HCT116 (cell line): ENCODE measurements at regions not wholly inside any gene's neighbourhood (a gene's known extent, or its start where the extent isn't known, plus 50 kb on each side); places are given as distances from the start of the nearest gene placed in this dataset.

Experiments
- ATAC-seq: fragments of 200-7000 bp; cut with Tn5 transposase; 2 replicates; pipeline ENCODE4 v1.9.1; 2020; ENCODE audit warnings: mild to moderate bottlenecking, moderate library complexity
- BruUV-seq: library from RNA; stranded (reverse); fragments of 400-500 nt; replicated peaks from 2 replicates; lab custom pipeline; 2021; lab: Mats Ljungman, UMichigan
- CTCF ChIA-PET: fragments of 300-600 bp; sonication (Branson Sonifier 250); formaldehyde crosslinking; loops from one replicate; lab custom pipeline; 2021; ENCODE audit warnings: antibody characterized with exemption; lab: Charles Lee
- POLR2A ChIA-PET: fragments of 300-600, 350-600 bp; sonication (Branson Sonifier 250); formaldehyde crosslinking; loops from one replicate; lab custom pipeline; 2021; ENCODE audit warnings: antibody characterized with exemption; lab: Charles Lee
- RAD21 ChIA-PET, 2 experiments: fragments of 300-600 bp; sonication (Branson Sonifier 250); formaldehyde crosslinking; loops; one replicate each; lab custom pipeline; 2023; ENCODE audit warnings: low total read pairs in 2 of 2; ENCODE audit not compliant: uncharacterized antibody in 2 of 2, unreplicated experiment in 2 of 2, low non-redundant PET in 1 of 2; lab: Charles Lee
- DNase-seq: peaks from one replicate; pipeline ENCODE4 v3.0.0-alpha.2; 2010; ENCODE audit warnings: low read depth, low spot score
- H2AFZ ChIP-seq: fragments of 200-600 bp; shearing (Covaris generic), sonication (generic); 2 replicates; pipeline ENCODE4 v1.6.1; 2017; ENCODE audit warnings: low read depth, mixed run types, mixed read lengths, antibody characterized with exemption, low read length; ENCODE audit not compliant: poor library complexity, severe bottlenecking
- H3K27ac ChIP-seq: 2 replicates; pipeline ENCODE4 v1.5.1; 2012; ENCODE audit warnings: low read depth, low read length
- H3K27me3 ChIP-seq: fragments of 200-600 bp; sonication (generic); 2 replicates; pipeline ENCODE4 v1.6.1; 2016; ENCODE audit warnings: mixed run types, low read length, mixed read lengths; ENCODE audit not compliant: insufficient read depth
- H3K36me3 ChIP-seq, 2 experiments: fragments of 200-500 bp in 1 of 2; fragments of 200-600 bp in 1 of 2; sonication (Bioruptor generic) in 1 of 2; sonication (generic) in 1 of 2; 2 replicates each; pipeline versions ENCODE4 v1.5.1 to v1.6.1; 2014 to 2016; ENCODE audit warnings: low read length in 2 of 2, inconsistent platforms in 1 of 2, mixed read lengths in 1 of 2, mixed run types in 1 of 2; ENCODE audit not compliant: insufficient read depth in 2 of 2, control insufficient read depth in 1 of 2
- H3K4me1 ChIP-seq, 2 experiments: fragments of 200-600 bp in 1 of 2; sonication (generic) in 1 of 2; 2 replicates each; pipeline versions ENCODE4 v1.5.1 to v1.6.1; 2012 to 2017; ENCODE audit warnings: low read length in 2 of 2, inconsistent platforms in 1 of 2, mild to moderate bottlenecking in 1 of 2, mixed read lengths in 1 of 2, mixed run types in 1 of 2, moderate library complexity in 1 of 2; ENCODE audit not compliant: insufficient read depth in 2 of 2, control insufficient read depth in 1 of 2
- H3K4me2 ChIP-seq: fragments of 200-600 bp; sonication (generic); 2 replicates; pipeline ENCODE4 v1.6.1; 2017; ENCODE audit warnings: mixed run types, low read length, mixed read lengths
- H3K4me3 ChIP-seq, 2 experiments: fragments of 200-600 bp in 1 of 2; sonication (generic) in 1 of 2; replicated peaks in 1 of 2; 2 replicates each; pipeline ENCODE4 v1.5.1; 2011 to 2016; ENCODE audit warnings: low read length in 2 of 2, control low read depth in 1 of 2, low read depth in 1 of 2, mild to moderate bottlenecking in 1 of 2, mixed read lengths in 1 of 2, mixed run types in 1 of 2
- H3K79me2 ChIP-seq: fragments of 200-600 bp; sonication (generic); 2 replicates; pipeline ENCODE4 v1.6.1; 2017; ENCODE audit warnings: mild to moderate bottlenecking, mixed run types, low read length, moderate library complexity, mixed read lengths; ENCODE audit not compliant: insufficient read depth
- H3K9ac ChIP-seq: fragments of 200-600 bp; sonication (generic); 2 replicates; pipeline ENCODE4 v1.6.1; 2016; ENCODE audit warnings: low read length, mixed read lengths
- H3K9me2 ChIP-seq: fragments of 200-600 bp; sonication (generic), shearing (Covaris generic); 2 replicates; pipeline ENCODE4 v1.6.1; 2017; ENCODE audit warnings: mixed run types, mild to moderate bottlenecking, moderate library complexity; ENCODE audit not compliant: insufficient read depth
- H3K9me3 ChIP-seq, 2 experiments: fragments of 200-500 bp in 1 of 2; fragments of 200-600 bp in 1 of 2; sonication (Bioruptor generic) in 1 of 2; sonication (generic) in 1 of 2; 2 replicates each; pipeline ENCODE4 v1.6.1; 2014 to 2017; ENCODE audit warnings: low read length in 2 of 2, mixed read lengths in 2 of 2, inconsistent platforms in 1 of 2, low read depth in 1 of 2, mild to moderate bottlenecking in 1 of 2, mixed run types in 1 of 2, moderate library complexity in 1 of 2; ENCODE audit not compliant: control insufficient read depth in 1 of 2, insufficient read depth in 1 of 2
- H4K20me1 ChIP-seq: fragments of 200-600 bp; sonication (generic), shearing (Covaris generic); 2 replicates; pipeline ENCODE4 v1.6.1; 2017; ENCODE audit warnings: mixed run types, mild to moderate bottlenecking, moderate library complexity; ENCODE audit not compliant: insufficient read depth
- CBX3 ChIP-seq: IDR thresholded peaks from 2 replicates; pipeline ENCODE4 v1.6.1; 2012; ENCODE audit warnings: low read depth
- CEBPB ChIP-seq: IDR thresholded peaks from 2 replicates; pipeline ENCODE4 v1.6.1; 2012; ENCODE audit warnings: low read depth
- ELF1 ChIP-seq: IDR thresholded peaks from 2 replicates; pipeline ENCODE4 v1.6.1; 2012; ENCODE audit warnings: low read depth, borderline replicate concordance
- EZH2 ChIP-seq: fragments of 200-600 bp; sonication (generic); IDR thresholded peaks from 2 replicates; pipeline ENCODE4 v1.6.1; 2017; ENCODE audit warnings: antibody characterized with exemption, mixed run types
- EZH2phosphoT487 ChIP-seq: fragments of 200-600 bp; IDR thresholded peaks from 2 replicates; pipeline ENCODE4 v1.6.1; 2018; ENCODE audit warnings: antibody characterized with exemption, borderline replicate concordance
- FOSL1 ChIP-seq: IDR thresholded peaks from 2 replicates; pipeline ENCODE4 v1.6.1; 2012; ENCODE audit warnings: low read depth
- JUND ChIP-seq: IDR thresholded peaks from 2 replicates; pipeline ENCODE4 v1.6.1; 2012
- POLR2A ChIP-seq: IDR thresholded peaks from 2 replicates; pipeline ENCODE4 v1.7.0; 2011; ENCODE audit warnings: borderline replicate concordance; ENCODE audit not compliant: insufficient read depth, insufficient read length; ENCODE audit errors: extremely low read depth
- POLR2AphosphoS5 ChIP-seq: IDR thresholded peaks from 2 replicates; pipeline ENCODE4 v1.6.1; 2011; ENCODE audit warnings: mild to moderate bottlenecking, low read depth, low read length, moderate library complexity
- SIN3A ChIP-seq: IDR thresholded peaks from 2 replicates; pipeline ENCODE4 v1.6.1; 2012; ENCODE audit warnings: low read depth
- SP1 ChIP-seq: IDR thresholded peaks from 2 replicates; pipeline ENCODE4 v1.6.1; 2012; ENCODE audit warnings: low read depth
- SRF ChIP-seq: IDR thresholded peaks from 2 replicates; pipeline ENCODE4 v1.6.1; 2012; ENCODE audit warnings: low read depth
- TCF7L2 ChIP-seq: IDR thresholded peaks from 2 replicates; pipeline ENCODE4 v1.7.0; 2011; ENCODE audit warnings: borderline replicate concordance, inconsistent platforms; ENCODE audit not compliant: insufficient read depth, insufficient read length; ENCODE audit errors: extremely low read depth
- ZFX ChIP-seq: fragments of 450-650 bp; IDR thresholded peaks from 2 replicates; pipeline ENCODE4 v1.6.1; 2017
- ZNF274 ChIP-seq: fragments of 200-500 bp; sonication (Bioruptor generic); IDR thresholded peaks from 2 replicates; pipeline ENCODE4 v1.6.1; 2014; ENCODE audit warnings: mild to moderate bottlenecking, low read depth, low read length, inconsistent platforms
- intact Hi-C: fragments of 100-400 bp; cut with micrococcal nuclease; formaldehyde crosslinking; loops from 2 replicates; pipeline ENCODE4 v1.10.0; 2022
- TF ChIP-seq, protein P1 (sequence below): IDR thresholded peaks from 2 replicates; pipeline ENCODE4 v1.6.1; 2012
- TF ChIP-seq, protein P2 (sequence below): IDR thresholded peaks from 2 replicates; pipeline ENCODE4 v1.6.1; 2012
- TF ChIP-seq, protein P3 (sequence below): IDR thresholded peaks from 2 replicates; pipeline ENCODE4 v1.6.1; 2011; ENCODE audit warnings: mild to moderate bottlenecking, low read length, moderate library complexity; ENCODE audit not compliant: insufficient replicate concordance; ENCODE audit errors: extremely low read depth
- TF ChIP-seq, protein P4 (sequence below), 3 experiments: fragments of 200-600 bp in 1 of 3; sonication (generic) in 1 of 3; IDR thresholded peaks in 2 of 3; conservative IDR thresholded peaks in 1 of 3; 2 replicates each; pipeline ENCODE4 v1.5.1; 2012 to 2017; ENCODE audit warnings: low read depth in 2 of 3, low read length in 2 of 3, antibody characterized with exemption in 1 of 3, borderline replicate concordance in 1 of 3, control low read depth in 1 of 3, mild to moderate bottlenecking in 1 of 3, mixed read lengths in 1 of 3, mixed run types in 1 of 3, moderate library complexity in 1 of 3; ENCODE audit not compliant: insufficient read depth in 1 of 3

DNA sequence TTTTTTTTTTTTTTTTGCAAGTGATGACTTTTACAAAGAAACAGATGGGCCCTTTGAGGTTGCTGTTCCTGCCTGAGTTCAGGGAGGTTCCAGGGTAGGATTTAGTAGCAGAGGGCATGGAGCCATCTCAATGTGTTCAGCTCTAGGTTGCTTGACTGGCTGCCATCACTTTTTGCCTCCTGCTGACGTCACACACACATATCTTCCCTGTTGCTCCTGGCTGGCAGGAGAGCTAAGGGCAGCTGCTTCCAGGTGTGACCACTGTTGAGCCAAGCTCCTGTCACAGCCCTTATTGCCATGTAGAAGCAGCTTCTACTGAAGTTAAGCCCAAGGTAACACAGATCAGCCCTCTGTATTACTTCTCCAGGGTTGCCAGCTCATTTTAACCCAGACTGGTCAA lies 394.2 kb upstream of the SPRED2 start:
- ChIA-PET POLR2A (no interaction called here), CTCF (no interaction called here), RAD21 (no interaction called here)
- ATAC-seq (no peak), DNase-seq (no peak)
- no peak overlapping the region for H3K9ac ChIP-seq
- H2AFZ ChIP-seq: no peak overlapping the region
- no peaks in the 10 kb centered on the region for H3K9me2 ChIP-seq
- H3K27me3 ChIP-seq: peaks cover 32% of the 10 kb centered on the region; the same call in 1 of the 2 replicates
- H3K27ac ChIP-seq: no peak overlapping the region
- BruUV-seq: no TSS peak
- intact Hi-C loops: no loop called here
- H3K4me1 ChIP-seq: no peaks in the 10 kb centered on the region
- H3K4me3 ChIP-seq: no peak overlapping the region
- no peaks in the 10 kb centered on the region for H3K36me3 ChIP-seq
- TF ChIP-seq EZH2phosphoT487 (no peak), ZFX (no peak), ELF1 (no peak), TCF7L2 (no peak), SRF (no peak), SIN3A (no peak), FOSL1 (no peak), ZNF274 (no peak), CEBPB (no peak), EZH2 (no peak), CBX3 (no peak), POLR2AphosphoS5 (no peak), JUND (no peak), SP1 (no peak), POLR2A (no peak)
- TF ChIP-seq, protein P1, sequence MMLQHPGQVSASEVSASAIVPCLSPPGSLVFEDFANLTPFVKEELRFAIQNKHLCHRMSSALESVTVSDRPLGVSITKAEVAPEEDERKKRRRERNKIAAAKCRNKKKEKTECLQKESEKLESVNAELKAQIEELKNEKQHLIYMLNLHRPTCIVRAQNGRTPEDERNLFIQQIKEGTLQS: no peak
- TF ChIP-seq, protein P2, sequence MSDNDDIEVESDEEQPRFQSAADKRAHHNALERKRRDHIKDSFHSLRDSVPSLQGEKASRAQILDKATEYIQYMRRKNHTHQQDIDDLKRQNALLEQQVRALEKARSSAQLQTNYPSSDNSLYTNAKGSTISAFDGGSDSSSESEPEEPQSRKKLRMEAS: no peak
- TF ChIP-seq, protein P3, sequence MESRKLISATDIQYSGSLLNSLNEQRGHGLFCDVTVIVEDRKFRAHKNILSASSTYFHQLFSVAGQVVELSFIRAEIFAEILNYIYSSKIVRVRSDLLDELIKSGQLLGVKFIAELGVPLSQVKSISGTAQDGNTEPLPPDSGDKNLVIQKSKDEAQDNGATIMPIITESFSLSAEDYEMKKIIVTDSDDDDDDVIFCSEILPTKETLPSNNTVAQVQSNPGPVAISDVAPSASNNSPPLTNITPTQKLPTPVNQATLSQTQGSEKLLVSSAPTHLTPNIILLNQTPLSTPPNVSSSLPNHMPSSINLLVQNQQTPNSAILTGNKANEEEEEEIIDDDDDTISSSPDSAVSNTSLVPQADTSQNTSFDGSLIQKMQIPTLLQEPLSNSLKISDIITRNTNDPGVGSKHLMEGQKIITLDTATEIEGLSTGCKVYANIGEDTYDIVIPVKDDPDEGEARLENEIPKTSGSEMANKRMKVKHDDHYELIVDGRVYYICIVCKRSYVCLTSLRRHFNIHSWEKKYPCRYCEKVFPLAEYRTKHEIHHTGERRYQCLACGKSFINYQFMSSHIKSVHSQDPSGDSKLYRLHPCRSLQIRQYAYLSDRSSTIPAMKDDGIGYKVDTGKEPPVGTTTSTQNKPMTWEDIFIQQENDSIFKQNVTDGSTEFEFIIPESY: no peak
- TF ChIP-seq, protein P4, sequence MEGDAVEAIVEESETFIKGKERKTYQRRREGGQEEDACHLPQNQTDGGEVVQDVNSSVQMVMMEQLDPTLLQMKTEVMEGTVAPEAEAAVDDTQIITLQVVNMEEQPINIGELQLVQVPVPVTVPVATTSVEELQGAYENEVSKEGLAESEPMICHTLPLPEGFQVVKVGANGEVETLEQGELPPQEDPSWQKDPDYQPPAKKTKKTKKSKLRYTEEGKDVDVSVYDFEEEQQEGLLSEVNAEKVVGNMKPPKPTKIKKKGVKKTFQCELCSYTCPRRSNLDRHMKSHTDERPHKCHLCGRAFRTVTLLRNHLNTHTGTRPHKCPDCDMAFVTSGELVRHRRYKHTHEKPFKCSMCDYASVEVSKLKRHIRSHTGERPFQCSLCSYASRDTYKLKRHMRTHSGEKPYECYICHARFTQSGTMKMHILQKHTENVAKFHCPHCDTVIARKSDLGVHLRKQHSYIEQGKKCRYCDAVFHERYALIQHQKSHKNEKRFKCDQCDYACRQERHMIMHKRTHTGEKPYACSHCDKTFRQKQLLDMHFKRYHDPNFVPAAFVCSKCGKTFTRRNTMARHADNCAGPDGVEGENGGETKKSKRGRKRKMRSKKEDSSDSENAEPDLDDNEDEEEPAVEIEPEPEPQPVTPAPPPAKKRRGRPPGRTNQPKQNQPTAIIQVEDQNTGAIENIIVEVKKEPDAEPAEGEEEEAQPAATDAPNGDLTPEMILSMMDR (IDR thresholded peaks at IDR 0.05 in 2 of 3, conservative IDR thresholded peaks at IDR 0.05 in 1 of 3; ENCODE audit: borderline replicate concordance in 1 of 3, insufficient read depth in 1 of 3, low read depth in 2 of 3, low read length in 2 of 3): no peak
- no peak overlapping the region for H3K4me2 ChIP-seq
- H4K20me1 ChIP-seq: no peaks in the 10 kb centered on the region
- no peaks in the 10 kb centered on the region for H3K9me3 ChIP-seq
- no peaks in the 10 kb centered on the region for H3K79me2 ChIP-seq
